Activated B cell treated with CpG ODN at 0.5 μM for 24 hours (primary cell): ENCODE measurements at regions not wholly inside any gene's neighbourhood (a gene's known extent, or its start where the extent isn't known, plus 50 kb on each side); places are given as distances from the start of the nearest gene placed in this dataset.

Experiments used
- ATAC-seq: fragments of 200-7000 bp; cut with Tn5 transposase; one replicate; pipeline ENCODE4 v1.10.0; 2021; ENCODE audit warnings: low read depth, mild to moderate bottlenecking, moderate library complexity
- CTCF ChIA-PET: fragments of 350-600 bp; sonication (Branson Sonifier 250); formaldehyde crosslinking; loops from one replicate; lab custom pipeline; 2021; ENCODE audit warnings: antibody characterized with exemption; lab: Charles Lee
- POLR2A ChIA-PET: fragments of 350-600 bp; sonication (Branson Sonifier 250); formaldehyde crosslinking; loops from one replicate; lab custom pipeline; 2021; ENCODE audit warnings: antibody characterized with exemption; lab: Charles Lee
- DNase-seq: peaks from one replicate; pipeline ENCODE4 v3.0.0; 2022
- H3K27ac Mint-ChIP-seq: one replicate; pipeline ENCODE4 v1.8.0; 2020; ENCODE audit warnings: mixed read lengths
- H3K27me3 Mint-ChIP-seq: one replicate; pipeline ENCODE4 v1.8.0; 2021; ENCODE audit warnings: mixed read lengths
- H3K36me3 Mint-ChIP-seq: one replicate; pipeline ENCODE4 v1.8.0; 2021; ENCODE audit warnings: low read depth, mixed read lengths
- H3K4me1 Mint-ChIP-seq: one replicate; pipeline ENCODE4 v1.8.0; 2021; ENCODE audit warnings: mixed read lengths
- H3K4me3 Mint-ChIP-seq: one replicate; pipeline ENCODE4 v1.8.0; 2020; ENCODE audit warnings: mild to moderate bottlenecking, mixed read lengths
- H3K9me3 Mint-ChIP-seq: one replicate; pipeline ENCODE4 v1.8.0; 2020; ENCODE audit warnings: mixed read lengths
- intact Hi-C: fragments of 100-400 bp; cut with micrococcal nuclease; formaldehyde crosslinking; loops from one replicate; pipeline ENCODE4 v1.15.1; 2024
- TF ChIP-seq, protein P1 (sequence below): fragments of 200-600 bp; IDR thresholded peaks from one replicate; pipeline ENCODE4 v1.8.0; 2022; ENCODE audit warnings: antibody characterized with exemption, mild to moderate bottlenecking

DNA sequence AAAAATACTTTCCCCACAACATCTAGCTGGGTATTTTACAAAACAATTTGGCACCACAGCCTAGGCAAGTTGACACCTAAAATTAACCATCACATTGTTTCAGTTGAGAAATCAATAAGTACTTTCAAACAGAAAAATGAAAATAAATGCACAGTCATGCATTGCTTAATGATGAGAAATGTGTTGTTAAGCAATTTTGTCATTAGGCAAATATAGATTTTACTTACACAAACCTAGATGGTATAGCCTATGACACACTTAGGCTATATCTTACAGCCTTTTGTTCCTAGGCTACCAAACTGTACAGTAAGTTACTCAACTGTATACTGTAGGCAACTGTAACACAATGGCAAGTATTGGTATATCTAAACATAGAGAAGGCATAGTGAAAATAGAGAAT, 608.6 kb upstream of the BCHE start:
- ChIA-PET CTCF (no interaction called here), POLR2A (no interaction called here)
- H3K4me3 Mint-ChIP-seq, result no peak overlapping the region
- H3K9me3 Mint-ChIP-seq, result peaks cover 3% of the 10 kb centered on the region
- DNase-seq (no peak), ATAC-seq (no peak)
- TF ChIP-seq, protein P1, sequence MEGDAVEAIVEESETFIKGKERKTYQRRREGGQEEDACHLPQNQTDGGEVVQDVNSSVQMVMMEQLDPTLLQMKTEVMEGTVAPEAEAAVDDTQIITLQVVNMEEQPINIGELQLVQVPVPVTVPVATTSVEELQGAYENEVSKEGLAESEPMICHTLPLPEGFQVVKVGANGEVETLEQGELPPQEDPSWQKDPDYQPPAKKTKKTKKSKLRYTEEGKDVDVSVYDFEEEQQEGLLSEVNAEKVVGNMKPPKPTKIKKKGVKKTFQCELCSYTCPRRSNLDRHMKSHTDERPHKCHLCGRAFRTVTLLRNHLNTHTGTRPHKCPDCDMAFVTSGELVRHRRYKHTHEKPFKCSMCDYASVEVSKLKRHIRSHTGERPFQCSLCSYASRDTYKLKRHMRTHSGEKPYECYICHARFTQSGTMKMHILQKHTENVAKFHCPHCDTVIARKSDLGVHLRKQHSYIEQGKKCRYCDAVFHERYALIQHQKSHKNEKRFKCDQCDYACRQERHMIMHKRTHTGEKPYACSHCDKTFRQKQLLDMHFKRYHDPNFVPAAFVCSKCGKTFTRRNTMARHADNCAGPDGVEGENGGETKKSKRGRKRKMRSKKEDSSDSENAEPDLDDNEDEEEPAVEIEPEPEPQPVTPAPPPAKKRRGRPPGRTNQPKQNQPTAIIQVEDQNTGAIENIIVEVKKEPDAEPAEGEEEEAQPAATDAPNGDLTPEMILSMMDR, result no peak
- intact Hi-C loops, result no loop called here
- no peaks in the 10 kb centered on the region for H3K4me1 Mint-ChIP-seq
- H3K36me3 Mint-ChIP-seq, result no peaks in the 10 kb centered on the region
- H3K27ac Mint-ChIP-seq, result no peak overlapping the region
- H3K27me3 Mint-ChIP-seq, result no peaks in the 10 kb centered on the region

DNA sequence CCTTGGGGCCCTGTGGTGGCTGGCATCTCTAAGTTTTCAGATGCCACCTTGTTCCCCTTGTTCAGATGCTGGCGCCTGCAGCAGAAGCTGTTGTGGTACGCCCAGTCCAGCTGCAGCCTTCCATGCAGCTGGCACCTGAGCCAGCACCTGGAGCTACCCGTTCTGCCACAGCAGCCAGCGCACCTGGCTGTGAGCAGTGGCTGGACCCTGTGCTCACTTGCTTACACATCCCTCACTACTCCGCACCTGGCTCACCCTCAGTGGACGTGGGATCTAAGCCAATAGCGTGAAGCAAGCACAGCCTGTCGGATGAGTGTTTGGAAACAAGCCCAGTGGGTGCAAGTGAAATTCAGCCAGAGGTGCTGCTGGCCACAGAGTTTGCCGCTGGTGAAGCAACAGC, 607.5 kb upstream of the BCHE start:
- CTCF ChIA-PET, result no interaction called here
- ATAC-seq (no peak), DNase-seq (no peak)
- no peaks in the 10 kb centered on the region for H3K27me3 Mint-ChIP-seq
- H3K4me3 Mint-ChIP-seq, result no peak overlapping the region
- intact Hi-C loops, result no loop called here
- TF ChIP-seq, protein P1, result no peak
- H3K36me3 Mint-ChIP-seq, result no peaks in the 10 kb centered on the region
- no peak overlapping the region for H3K27ac Mint-ChIP-seq
- no peaks in the 10 kb centered on the region for H3K4me1 Mint-ChIP-seq
- POLR2A ChIA-PET, result no interaction called here
- peaks cover 3% of the 10 kb centered on the region for H3K9me3 Mint-ChIP-seq

DNA sequence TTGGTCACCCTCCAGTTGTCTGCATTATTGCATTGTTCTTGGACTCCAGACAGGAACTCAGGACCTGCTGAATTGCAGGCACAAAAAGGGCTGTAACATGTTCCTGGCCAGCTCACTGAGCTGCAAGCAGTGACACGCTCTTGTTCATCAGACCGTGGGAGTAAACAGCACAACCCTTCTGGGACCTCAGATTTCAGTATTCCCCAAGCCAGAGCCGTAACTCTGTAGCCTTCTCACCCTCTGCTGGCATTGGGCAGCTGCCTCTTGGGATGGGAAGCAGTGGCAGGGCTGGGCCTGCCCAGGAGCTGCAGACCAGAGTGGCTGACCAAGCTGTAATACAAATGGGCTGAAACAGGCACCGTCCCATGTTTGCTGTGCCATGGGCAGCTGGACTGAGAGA, 607.1 kb upstream of the BCHE start:
- H3K9me3 Mint-ChIP-seq, result peaks cover 3% of the 10 kb centered on the region
- H3K4me1 Mint-ChIP-seq, result no peaks in the 10 kb centered on the region
- ChIA-PET POLR2A (no interaction called here), CTCF (no interaction called here)
- no peaks in the 10 kb centered on the region for H3K36me3 Mint-ChIP-seq
- intact Hi-C loops, result no loop called here
- H3K27ac Mint-ChIP-seq, result no peak overlapping the region
- no peak for ATAC-seq
- no peaks in the 10 kb centered on the region for H3K27me3 Mint-ChIP-seq
- no peak for DNase-seq
- H3K4me3 Mint-ChIP-seq, result no peak overlapping the region
- TF ChIP-seq, protein P1, result no peak

DNA sequence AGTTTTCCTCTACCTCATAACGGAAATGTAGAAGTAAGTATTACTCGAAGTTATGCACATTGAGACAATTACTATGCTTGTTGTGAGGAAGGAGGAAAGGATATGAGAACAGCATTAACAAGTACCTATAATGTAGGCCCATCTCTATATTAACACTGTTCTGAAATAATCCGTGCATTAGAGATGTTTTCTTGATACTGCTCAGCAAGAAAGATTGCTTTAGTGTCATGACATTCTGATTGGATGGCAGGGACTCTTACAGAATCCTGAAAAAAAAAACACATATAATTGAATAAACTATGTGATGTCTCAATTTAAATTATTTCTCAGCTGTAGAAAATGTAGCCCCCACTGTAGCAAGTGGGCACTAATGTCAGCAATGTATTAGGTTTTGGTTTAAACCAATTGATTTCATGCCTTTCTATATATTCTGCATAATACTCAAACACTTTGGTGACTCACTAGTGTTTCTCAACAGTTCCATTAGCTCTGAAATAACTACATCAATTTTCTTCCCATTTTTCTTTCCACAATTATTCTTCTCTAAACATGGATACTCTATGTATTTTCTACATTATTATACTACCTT, 598.3 kb upstream of the BCHE start:
- ATAC-seq (no peak), DNase-seq (no peak)
- Mint-ChIP-seq H3K4me3 (no peak overlapping the region), H3K4me1 (no peaks in the 10 kb centered on the region), H3K27ac (no peak overlapping the region), H3K27me3 (no peaks in the 10 kb centered on the region), H3K9me3 (no peaks in the 10 kb centered on the region), H3K36me3 (no peaks in the 10 kb centered on the region)
- TF ChIP-seq, protein P1, result no peak
- CTCF ChIA-PET, result no interaction called here
- intact Hi-C loops, result no loop called here
- POLR2A ChIA-PET, result no interaction called here

DNA sequence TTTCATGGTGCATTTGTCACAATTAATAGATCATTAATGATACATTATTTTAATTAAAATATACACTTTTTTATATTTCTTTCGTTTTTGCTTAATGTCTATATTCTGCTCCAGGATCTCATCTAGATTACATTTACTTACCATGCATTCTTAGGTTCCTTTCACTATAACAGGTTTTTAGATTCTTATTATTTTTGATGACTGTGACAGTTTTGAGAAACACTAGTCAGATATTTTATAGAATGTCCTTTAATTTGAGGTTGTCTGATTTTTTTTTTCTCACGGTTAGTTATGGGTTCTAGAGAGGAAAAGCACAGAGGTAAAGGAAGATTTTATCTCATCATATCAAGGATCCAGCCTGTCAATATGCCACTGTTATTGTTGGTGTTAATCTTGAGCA, 595.8 kb upstream of the BCHE start:
- H3K36me3 Mint-ChIP-seq, result no peaks in the 10 kb centered on the region
- H3K4me1 Mint-ChIP-seq, result no peaks in the 10 kb centered on the region
- no peak overlapping the region for H3K4me3 Mint-ChIP-seq
- intact Hi-C loops, result no loop called here
- H3K27ac Mint-ChIP-seq, result no peak overlapping the region
- TF ChIP-seq, protein P1, result no peak
- ChIA-PET CTCF (no interaction called here), POLR2A (no interaction called here)
- H3K9me3 Mint-ChIP-seq, result no peaks in the 10 kb centered on the region
- no peaks in the 10 kb centered on the region for H3K27me3 Mint-ChIP-seq
- ATAC-seq (no peak), DNase-seq (no peak)
